H9 (cell line): ENCODE measurements at regions not wholly inside any gene's neighbourhood (a gene's known extent, or its start where the extent isn't known, plus 50 kb on each side); places are given as distances from the start of the nearest gene placed in this dataset.

Experiments
- DNase-seq: peaks from one replicate; pipeline ENCODE4 v3.0.0-alpha.2; 2017
- H2AFZ ChIP-seq: one replicate; pipeline ENCODE4 v1.6.1; 2013; ENCODE audit warnings: mild to moderate bottlenecking, low read length, control low read depth, moderate library complexity
- H2AK5ac ChIP-seq: 2 replicates; pipeline ENCODE4 v1.6.1; 2013; ENCODE audit warnings: low read length, control low read depth, mixed read lengths; ENCODE audit not compliant: insufficient read length
- H2BK120ac ChIP-seq: one replicate; pipeline ENCODE4 v1.6.1; 2013; ENCODE audit warnings: low read depth, mild to moderate bottlenecking, low read length, control low read depth, inconsistent platforms; ENCODE audit not compliant: poor library complexity, severe bottlenecking
- H2BK12ac ChIP-seq: 2 replicates; pipeline ENCODE4 v1.6.1; 2013; ENCODE audit warnings: low read length, control low read depth, mixed read lengths, low read depth; ENCODE audit not compliant: insufficient read length
- H2BK15ac ChIP-seq: 2 replicates; pipeline ENCODE4 v1.6.1; 2013; ENCODE audit warnings: low read depth, low read length, control low read depth
- H2BK20ac ChIP-seq: one replicate; pipeline ENCODE4 v1.6.1; 2013; ENCODE audit warnings: low read depth, mild to moderate bottlenecking, low read length, control low read depth, inconsistent platforms; ENCODE audit not compliant: poor library complexity, severe bottlenecking
- H2BK5ac ChIP-seq: 2 replicates; pipeline ENCODE4 v1.6.1; 2013; ENCODE audit warnings: low read length, control low read depth, mixed read lengths; ENCODE audit not compliant: insufficient read length
- H3K14ac ChIP-seq: 2 replicates; pipeline ENCODE4 v1.6.1; 2013; ENCODE audit warnings: low read length, control low read depth; ENCODE audit not compliant: insufficient read depth
- H3K18ac ChIP-seq: 2 replicates; pipeline ENCODE4 v1.6.1; 2013; ENCODE audit warnings: low read depth, mild to moderate bottlenecking, mixed read lengths, low read length, control low read depth; ENCODE audit not compliant: insufficient read length
- H3K23ac ChIP-seq: 2 replicates; pipeline ENCODE4 v1.6.1; 2013; ENCODE audit warnings: low read length, control low read depth, mixed read lengths, low read depth; ENCODE audit not compliant: insufficient read length
- H3K23me2 ChIP-seq: 2 replicates; pipeline ENCODE4 v1.6.1; 2013; ENCODE audit warnings: low read depth, mild to moderate bottlenecking, mixed read lengths, low read length, control low read depth; ENCODE audit not compliant: insufficient read length, poor library complexity, severe bottlenecking
- H3K27ac ChIP-seq: 2 replicates; pipeline ENCODE4 v1.5.1; 2013; ENCODE audit warnings: low read length, control low read depth, mixed read lengths, low read depth; ENCODE audit not compliant: insufficient read length
- H3K27me3 ChIP-seq: 2 replicates; pipeline ENCODE4 v1.6.1; 2013; ENCODE audit warnings: low read length, control low read depth, inconsistent platforms; ENCODE audit not compliant: insufficient read depth
- H3K4ac ChIP-seq: 2 replicates; pipeline ENCODE4 v1.6.1; 2013; ENCODE audit warnings: low read depth, mild to moderate bottlenecking, control low read depth, inconsistent platforms, low read length, moderate library complexity
- H3K4me1 ChIP-seq: 2 replicates; pipeline ENCODE4 v1.6.1; 2013; ENCODE audit warnings: low read length, control low read depth, inconsistent platforms; ENCODE audit not compliant: insufficient read depth
- H3K4me2 ChIP-seq: 2 replicates; pipeline ENCODE4 v1.6.1; 2013; ENCODE audit warnings: low read length, control low read depth, mixed read lengths; ENCODE audit not compliant: insufficient read length, insufficient read depth
- H3K56ac ChIP-seq: 2 replicates; pipeline ENCODE4 v1.6.1; 2013; ENCODE audit warnings: low read depth, mild to moderate bottlenecking, mixed read lengths, low read length, control low read depth; ENCODE audit not compliant: insufficient read length
- H3K79me1 ChIP-seq: 2 replicates; pipeline ENCODE4 v1.6.1; 2013; ENCODE audit warnings: low read depth, mild to moderate bottlenecking, moderate library complexity, low read length, control low read depth, inconsistent platforms; ENCODE audit not compliant: insufficient read depth, poor library complexity, severe bottlenecking
- H3K79me2 ChIP-seq: 2 replicates; pipeline ENCODE4 v1.6.1; 2013; ENCODE audit warnings: low read length, control low read depth, inconsistent platforms; ENCODE audit not compliant: insufficient read depth
- H3K9ac ChIP-seq: 2 replicates; pipeline ENCODE4 v1.6.1; 2013; ENCODE audit warnings: low read length, control low read depth, mixed read lengths; ENCODE audit not compliant: insufficient read length; ENCODE audit errors: extremely low read depth
- H3K9me3 ChIP-seq: one replicate; pipeline ENCODE4 v1.6.1; 2013; ENCODE audit warnings: low read depth, low read length, inconsistent platforms; ENCODE audit not compliant: control insufficient read depth
- H3T11ph ChIP-seq: one replicate; pipeline ENCODE4 v1.6.1; 2013; ENCODE audit warnings: mild to moderate bottlenecking, low read length, control low read depth, inconsistent platforms
- H4K20me1 ChIP-seq: one replicate; pipeline ENCODE4 v1.6.1; 2013; ENCODE audit not compliant: control insufficient read depth, insufficient read length, insufficient read depth
- H4K5ac ChIP-seq: 2 replicates; pipeline ENCODE4 v1.6.1; 2013; ENCODE audit warnings: low read depth, mild to moderate bottlenecking, mixed read lengths, low read length, control low read depth; ENCODE audit not compliant: insufficient read length
- H4K8ac ChIP-seq: replicated peaks from 2 replicates; pipeline ENCODE4 v1.6.1; 2013; ENCODE audit warnings: low read length, control low read depth, mixed read lengths, low read depth; ENCODE audit not compliant: insufficient read length
- H4K91ac ChIP-seq: 2 replicates; pipeline ENCODE4 v1.6.1; 2013; ENCODE audit warnings: low read depth, mild to moderate bottlenecking, moderate library complexity, mixed read lengths, low read length, control low read depth; ENCODE audit not compliant: insufficient read length
- H3K27ac Mint-ChIP-seq, 3 experiments: 2 replicates in 2 of 3; 3 replicates in 1 of 3; pipeline ENCODE4 v1.8.0; 2020 to 2021; ENCODE audit warnings: mixed read lengths in 3 of 3, mild to moderate bottlenecking in 1 of 3, moderate library complexity in 1 of 3
- H3K27me3 Mint-ChIP-seq: 2 replicates; pipeline ENCODE4 v1.8.0; 2021; ENCODE audit warnings: low read depth, mild to moderate bottlenecking, moderate library complexity, mixed read lengths
- H3K36me3 Mint-ChIP-seq, 3 experiments: 2 replicates in 2 of 3; 3 replicates in 1 of 3; pipeline ENCODE4 v1.8.0; 2020 to 2021; ENCODE audit warnings: low read depth in 3 of 3, mixed read lengths in 3 of 3; ENCODE audit not compliant: insufficient read depth in 1 of 3
- H3K4me1 Mint-ChIP-seq, 2 experiments: 2 replicates each; pipeline ENCODE4 v1.8.0; 2020; ENCODE audit warnings: mixed read lengths in 2 of 2
- H3K4me3 Mint-ChIP-seq, 2 experiments: 2 replicates in 1 of 2; 3 replicates in 1 of 2; pipeline ENCODE4 v1.8.0; 2020 to 2021; ENCODE audit warnings: mild to moderate bottlenecking in 2 of 2, mixed read lengths in 2 of 2, moderate library complexity in 1 of 2
- H3K9me3 Mint-ChIP-seq, 2 experiments: 2 replicates in 1 of 2; 3 replicates in 1 of 2; pipeline ENCODE4 v1.8.0; 2020; ENCODE audit warnings: mild to moderate bottlenecking in 2 of 2, mixed read lengths in 2 of 2, moderate library complexity in 1 of 2
- whole genome bisulfite sequencing: extraction: QIAGEN DNeasy Blood & Tissue Kit; methylation state at CpG from one replicate; pipeline ENCODE4 v1.1.7; 2013; ENCODE audit warnings: missing lambda C conversion rate, low lambda C conversion rate, mixed read lengths; ENCODE audit not compliant: insufficient read length; ENCODE audit errors: extremely low coverage; 5-methylcytosine and 5-hydroxymethylcytosine counted together
- TF ChIP-seq, protein P1 (sequence below): fragments of 200-600 bp; sonication (generic); conservative IDR thresholded peaks from 3 replicates; pipeline ENCODE4 v1.8.0; 2021; ENCODE audit warnings: antibody characterized with exemption, mild to moderate bottlenecking

DNA sequence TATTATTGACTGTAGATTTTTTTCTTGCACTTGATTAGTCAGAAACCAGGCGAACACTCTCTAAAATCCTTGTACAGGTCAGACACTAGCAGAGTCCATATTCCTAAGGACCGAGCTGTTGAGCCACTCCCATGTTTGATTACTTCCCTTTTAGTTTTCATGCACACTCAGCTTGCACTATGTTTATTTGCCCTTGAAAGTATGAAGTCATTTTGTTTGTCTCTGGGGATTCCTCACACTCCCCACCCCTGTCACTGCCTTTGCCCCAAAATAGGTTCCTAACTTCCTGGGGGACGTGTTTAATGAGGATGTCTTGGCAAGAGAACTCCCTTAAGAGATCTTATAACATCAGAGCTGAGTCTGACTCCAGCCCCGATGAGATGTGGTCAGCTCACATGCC lies 182.1 kb downstream of the EVX1 start:
- Mint-ChIP-seq H3K36me3 (no peaks in the 10 kb centered on the region), H3K9me3 (no peaks in the 10 kb centered on the region), H3K4me1 (peaks cover 14 to 17% of the 10 kb centered on the region in 2 experiments), H3K27ac (no peak overlapping the region), H3K27me3 (no peaks in the 10 kb centered on the region; the same call in none of the 2 replicates), H3K4me3 (no peak overlapping the region)
- H2BK15ac ChIP-seq, result no peak overlapping the region
- H4K8ac ChIP-seq, result no peak overlapping the region
- no peak overlapping the region for H3K14ac ChIP-seq
- H3K79me2 ChIP-seq, result no peaks in the 10 kb centered on the region
- H4K20me1 ChIP-seq, result no peaks in the 10 kb centered on the region
- no peak overlapping the region for H2BK12ac ChIP-seq
- no peak overlapping the region for H3K18ac ChIP-seq
- H3K9ac ChIP-seq, result no peak overlapping the region
- H3T11ph ChIP-seq, result no peak overlapping the region
- H2AK5ac ChIP-seq, result no peak overlapping the region
- no peak overlapping the region for H3K23ac ChIP-seq
- H3K79me1 ChIP-seq, result no peaks in the 10 kb centered on the region
- no peak overlapping the region for H2BK20ac ChIP-seq
- no peaks in the 10 kb centered on the region for H3K23me2 ChIP-seq
- H3K4me1 ChIP-seq, result peaks cover 4% of the 10 kb centered on the region; the same call in 1 of the 2 replicates
- no peak overlapping the region for H2BK120ac ChIP-seq
- no peak overlapping the region for H2BK5ac ChIP-seq
- no peak overlapping the region for H4K91ac ChIP-seq
- WGBS, result no CpG with 5 or more reads among the region's 4 CpGs
- H3K9me3 ChIP-seq, result no peaks in the 10 kb centered on the region
- H3K27ac ChIP-seq, result no peak overlapping the region
- H4K5ac ChIP-seq, result no peak overlapping the region
- no peak overlapping the region for H3K56ac ChIP-seq
- no peak overlapping the region for H3K4ac ChIP-seq
- TF ChIP-seq, protein P1, sequence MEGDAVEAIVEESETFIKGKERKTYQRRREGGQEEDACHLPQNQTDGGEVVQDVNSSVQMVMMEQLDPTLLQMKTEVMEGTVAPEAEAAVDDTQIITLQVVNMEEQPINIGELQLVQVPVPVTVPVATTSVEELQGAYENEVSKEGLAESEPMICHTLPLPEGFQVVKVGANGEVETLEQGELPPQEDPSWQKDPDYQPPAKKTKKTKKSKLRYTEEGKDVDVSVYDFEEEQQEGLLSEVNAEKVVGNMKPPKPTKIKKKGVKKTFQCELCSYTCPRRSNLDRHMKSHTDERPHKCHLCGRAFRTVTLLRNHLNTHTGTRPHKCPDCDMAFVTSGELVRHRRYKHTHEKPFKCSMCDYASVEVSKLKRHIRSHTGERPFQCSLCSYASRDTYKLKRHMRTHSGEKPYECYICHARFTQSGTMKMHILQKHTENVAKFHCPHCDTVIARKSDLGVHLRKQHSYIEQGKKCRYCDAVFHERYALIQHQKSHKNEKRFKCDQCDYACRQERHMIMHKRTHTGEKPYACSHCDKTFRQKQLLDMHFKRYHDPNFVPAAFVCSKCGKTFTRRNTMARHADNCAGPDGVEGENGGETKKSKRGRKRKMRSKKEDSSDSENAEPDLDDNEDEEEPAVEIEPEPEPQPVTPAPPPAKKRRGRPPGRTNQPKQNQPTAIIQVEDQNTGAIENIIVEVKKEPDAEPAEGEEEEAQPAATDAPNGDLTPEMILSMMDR, result no peak
- H3K27me3 ChIP-seq, result no peaks in the 10 kb centered on the region
- H3K4me2 ChIP-seq, result no peak overlapping the region
- no peak overlapping the region for H2AFZ ChIP-seq
- no peak for DNase-seq
